GM21367 (cell line): ENCODE measurements at regions not wholly inside any gene's neighbourhood (a gene's known extent, or its start where the extent isn't known, plus 50 kb on each side); places are given as distances from the start of the nearest gene placed in this dataset.
"Not testable (repeated sequence)": the region's sequence is repeated elsewhere in the genome, so short reads cannot be mapped to it uniquely, and the experiment has no call there.

Experiments used
- ATAC-seq: cut with Tn5 transposase; IDR thresholded peaks from one replicate; pipeline ENCODE4 v1.9.1; 2021; ENCODE audit not compliant: unreplicated experiment

DNA sequence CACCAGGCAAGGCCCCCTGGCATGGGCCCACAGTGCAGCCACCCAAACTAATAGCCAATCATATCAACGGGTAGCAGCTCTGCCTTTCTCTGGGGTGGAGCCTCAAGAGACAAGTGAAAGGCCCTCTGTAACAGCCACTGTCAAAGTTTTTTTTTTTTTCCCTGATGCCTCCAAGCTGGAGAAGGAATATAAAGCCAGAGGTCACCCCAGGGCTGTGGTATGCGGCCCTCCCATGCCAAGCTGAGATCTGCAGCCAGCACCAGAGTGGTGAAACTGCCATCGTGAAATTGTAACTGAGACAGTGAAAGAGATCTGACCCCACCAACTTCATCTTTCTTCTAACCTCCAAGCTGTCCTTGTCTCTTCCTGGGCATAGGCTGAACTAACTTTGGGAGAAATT, 407.0 kb downstream of the KLHL4 start:
- no peak for ATAC-seq

GRCh38 chrX:87941841-87942240, 424.2 kb downstream of the KLHL4 start:
- ATAC-seq, result no peak

GRCh38 chrX:87961471-87961870, 443.9 kb downstream of the KLHL4 start:
- ATAC-seq, result no peak

- no peak for ATAC-seq
Observed at GRCh38 chrX:87968118-87968517, 450.5 kb downstream of the KLHL4 start.

DNA sequence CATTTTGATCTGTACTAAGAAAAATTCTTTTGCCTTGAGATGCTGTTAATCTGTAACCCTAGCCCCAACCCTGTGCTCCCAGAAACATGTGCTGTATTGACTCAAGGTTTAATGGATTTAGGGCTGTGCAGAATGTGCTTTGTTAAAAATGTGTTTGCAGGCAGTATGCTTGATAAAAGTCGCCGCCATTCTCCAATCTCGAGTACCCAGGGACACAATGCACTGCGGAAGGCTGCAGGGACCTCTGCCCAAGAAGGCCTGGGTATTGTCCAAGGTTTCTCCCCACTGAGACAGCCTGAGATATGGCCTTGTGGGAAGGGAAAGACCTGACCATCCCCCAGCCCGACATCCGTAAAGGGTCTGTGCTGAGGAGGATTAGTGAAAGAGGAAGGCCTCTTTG, 454.5 kb downstream of the KLHL4 start:
- ATAC-seq, result not testable (repeated sequence)

DNA sequence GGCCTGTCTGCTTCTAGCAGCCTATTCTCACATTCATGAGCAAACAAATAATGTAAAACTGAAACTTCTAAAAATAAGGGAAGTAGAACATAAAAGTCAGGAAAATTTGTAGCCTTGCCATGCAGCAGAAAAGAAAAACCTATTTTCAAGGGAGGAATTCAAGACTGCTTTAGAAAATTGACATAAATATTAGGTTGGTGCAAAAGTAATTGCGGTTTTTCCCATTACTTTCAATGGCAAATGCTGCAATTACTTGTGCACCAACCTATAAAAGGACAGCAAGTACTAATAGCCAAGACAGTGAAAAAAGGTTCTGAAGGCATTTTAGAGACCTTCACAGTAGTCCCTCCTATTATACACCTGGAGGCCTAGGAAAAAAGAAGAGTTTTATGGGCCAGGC, 457.8 kb downstream of the KLHL4 start:
- ATAC-seq, result no peak

GRCh38 chrX:88007873-88008272, 490.3 kb downstream of the KLHL4 start:
- ATAC-seq, result not testable (repeated sequence)

DNA sequence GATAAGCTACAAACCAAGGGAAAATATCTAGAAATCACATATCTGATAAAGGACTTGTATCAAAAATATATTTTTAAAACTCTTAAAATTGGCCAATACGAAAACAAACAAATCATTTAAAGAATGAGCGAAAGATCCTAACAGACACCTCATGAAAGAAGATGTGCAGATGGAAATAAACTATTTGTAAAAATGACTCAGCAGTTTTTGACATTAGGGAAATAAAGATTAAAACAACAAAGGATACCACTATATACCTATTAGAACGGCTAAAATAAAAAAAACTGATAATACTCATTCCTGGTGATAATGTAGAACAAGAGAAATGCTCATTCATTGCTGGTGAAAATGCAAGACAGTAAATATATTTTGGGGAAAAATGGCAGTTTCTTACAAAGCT, 506.4 kb downstream of the KLHL4 start:
- ATAC-seq, result no peak

DNA sequence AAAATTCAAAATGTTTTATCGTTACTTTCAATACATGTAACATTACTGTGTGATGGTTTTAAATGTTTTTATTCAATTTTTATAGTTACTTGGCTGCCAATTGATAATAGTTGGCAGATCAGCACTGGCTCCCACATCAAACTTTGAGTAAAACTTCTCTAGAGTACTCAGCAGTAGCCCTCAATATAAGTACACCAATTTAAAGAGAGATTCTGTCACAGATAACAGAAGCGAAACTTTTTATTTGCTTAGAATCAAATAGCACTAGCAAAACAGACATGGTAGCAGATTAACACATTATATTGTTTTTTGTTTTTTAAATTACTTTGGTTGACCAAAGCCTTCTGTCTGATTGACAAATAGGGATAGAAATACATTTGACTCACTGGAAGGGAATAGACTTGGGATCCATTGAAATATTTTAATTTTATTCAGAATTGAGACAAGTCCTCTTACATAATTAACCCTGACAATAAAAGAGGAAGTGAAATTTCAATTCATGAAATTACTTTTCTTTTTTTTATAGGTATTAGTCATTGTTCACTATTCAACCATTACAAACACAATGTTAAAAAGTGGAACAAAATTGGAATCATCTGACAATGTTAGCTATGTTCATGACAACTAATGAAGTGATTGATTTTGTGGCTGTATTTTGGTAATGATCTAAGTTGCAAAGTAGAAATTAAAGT, 554.9 kb downstream of the KLHL4 start:
- ATAC-seq, result no peak

- no peak for ATAC-seq
Observed at GRCh38 chrX:88101968-88102367, 584.4 kb downstream of the KLHL4 start.

DNA sequence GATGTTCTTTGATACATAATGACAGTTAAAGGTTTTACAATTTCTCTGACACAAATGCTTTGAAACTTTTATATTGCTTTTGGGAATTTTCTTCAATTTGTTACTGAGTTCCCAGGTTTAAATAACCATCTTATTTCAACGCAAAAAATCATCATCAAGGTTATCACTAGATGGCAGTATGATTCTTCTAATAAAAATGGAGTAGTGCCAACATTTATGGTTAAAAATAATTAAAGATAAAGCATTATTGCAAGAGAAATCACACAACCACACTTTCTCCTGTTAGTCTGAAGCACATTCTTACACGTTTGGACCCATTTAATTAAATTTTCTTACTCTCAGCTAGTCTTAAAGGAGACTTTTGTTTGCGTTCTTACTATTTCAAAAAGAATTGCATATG, 611.3 kb upstream of the CPXCR1 start:
- ATAC-seq, result no peak

DNA sequence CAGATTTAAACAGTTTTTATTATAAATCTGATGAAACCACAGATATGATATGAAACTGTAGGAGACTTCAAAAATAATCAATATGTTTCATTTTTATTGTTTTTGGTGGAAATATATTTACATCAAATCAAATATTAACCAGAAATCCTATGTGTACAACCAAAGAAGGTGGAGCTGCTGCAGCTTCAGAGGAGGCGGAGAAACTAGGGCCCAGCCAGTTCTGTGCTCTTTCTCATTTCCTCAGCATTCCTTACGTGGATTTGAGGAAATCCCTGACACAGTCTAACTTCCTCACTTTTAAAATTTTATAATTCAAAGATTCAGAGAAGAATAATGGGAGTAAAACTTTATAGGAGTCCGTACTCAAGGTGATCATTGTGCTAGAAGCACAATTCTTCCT, 610.7 kb upstream of the CPXCR1 start:
- ATAC-seq, result no peak

GRCh38 chrX:88146577-88146976, 600.4 kb upstream of the CPXCR1 start:
- no peak for ATAC-seq

GRCh38 chrX:88170553-88170952, 576.5 kb upstream of the CPXCR1 start:
- no peak for ATAC-seq

DNA sequence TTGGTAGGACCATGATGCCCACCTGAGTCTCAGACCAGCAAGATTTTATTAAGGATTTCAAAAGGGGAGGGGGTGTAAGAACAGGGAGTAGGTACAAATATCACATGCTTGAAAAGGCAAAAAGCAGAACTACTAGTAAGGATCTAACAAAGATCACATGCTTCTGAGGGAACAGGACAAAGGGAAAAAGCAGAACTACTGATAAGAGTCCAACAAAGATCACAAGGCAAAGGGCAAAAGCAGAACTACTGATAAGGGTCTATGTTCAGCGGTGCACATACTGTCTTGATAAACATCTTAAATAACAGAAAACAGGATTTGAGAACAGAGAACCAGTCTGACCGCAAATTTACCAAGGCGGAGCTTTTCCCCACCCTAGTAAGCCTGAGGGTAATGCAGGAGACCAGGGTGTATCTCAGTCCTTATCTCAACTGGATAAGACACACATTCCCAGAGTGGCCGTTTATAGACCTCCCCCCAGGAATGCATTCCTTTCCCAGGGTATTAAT, 573.0 kb upstream of the CPXCR1 start:
- ATAC-seq, result not testable (repeated sequence)

- ATAC-seq, result no peak
Observed at GRCh38 chrX:88202149-88202548, 544.9 kb upstream of the CPXCR1 start.

GRCh38 chrX:88244066-88244465, 503.0 kb upstream of the CPXCR1 start:
- ATAC-seq, result no peak

DNA sequence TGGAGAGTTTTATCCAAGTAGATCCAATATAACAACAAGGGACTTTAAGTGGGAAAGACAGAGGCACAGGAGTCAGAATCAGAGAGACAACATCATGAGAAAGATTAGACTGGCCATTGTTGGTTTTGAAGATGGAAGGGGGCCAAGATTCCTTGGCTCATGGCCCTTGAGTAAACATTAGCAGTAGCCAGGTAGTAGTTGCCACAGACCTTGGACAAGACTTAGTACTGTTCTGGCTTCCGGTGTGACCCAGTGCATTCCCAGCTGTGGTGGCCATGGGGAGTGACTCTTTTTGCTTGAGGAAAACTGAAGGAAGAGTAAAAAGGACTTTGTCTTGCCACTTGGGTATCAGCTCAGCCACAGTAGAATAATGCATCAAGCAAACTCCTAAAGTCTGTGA, 462.2 kb upstream of the CPXCR1 start:
- no peak for ATAC-seq

GRCh38 chrX:88313972-88314371, 433.1 kb upstream of the CPXCR1 start:
- ATAC-seq, result not testable (repeated sequence)

- no peak for ATAC-seq
Observed at GRCh38 chrX:88325634-88326033, 421.4 kb upstream of the CPXCR1 start.

DNA sequence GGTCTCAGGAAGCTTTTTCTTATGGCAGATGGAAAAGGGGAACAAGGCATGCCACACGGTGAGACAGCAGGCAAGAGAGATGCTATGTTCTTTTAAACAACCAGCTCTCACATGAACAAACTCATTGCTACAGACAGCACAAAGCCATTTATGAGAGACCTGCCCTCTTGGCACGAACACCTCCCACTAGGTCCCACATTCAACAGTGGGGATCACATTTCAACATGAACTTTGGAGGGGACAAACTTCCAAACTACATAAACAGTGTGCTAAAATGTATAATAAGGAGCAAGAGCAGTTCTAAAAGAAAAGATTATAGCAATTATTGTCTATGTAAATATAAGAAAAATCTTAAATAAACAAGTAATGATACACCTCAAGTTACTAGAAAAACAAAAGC, 391.8 kb upstream of the CPXCR1 start:
- ATAC-seq, result no peak

DNA sequence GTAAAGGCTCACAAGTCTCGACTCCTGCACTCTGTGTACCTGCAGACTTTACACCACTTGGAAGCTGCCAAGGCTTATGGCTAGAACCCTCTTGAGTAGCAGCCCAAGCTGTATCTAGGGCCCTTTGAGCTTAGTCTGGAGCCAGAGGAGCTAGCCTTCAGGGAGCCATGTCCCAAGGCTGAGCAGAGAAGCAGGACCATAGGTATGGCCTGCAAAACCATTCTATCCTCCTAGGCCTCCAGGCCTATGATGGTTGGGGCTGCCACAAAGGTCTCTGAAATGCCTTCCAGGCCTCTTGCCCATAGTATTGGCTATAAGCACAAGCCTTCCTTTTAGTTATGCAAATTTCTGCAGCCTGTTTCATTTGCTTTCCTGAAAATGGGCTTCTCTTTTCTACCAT, 380.7 kb upstream of the CPXCR1 start:
- ATAC-seq, result no peak

GRCh38 chrX:88378406-88378805, 368.6 kb upstream of the CPXCR1 start:
- no peak for ATAC-seq
